GM06990 (cell line): ENCODE measurements at regions not wholly inside any gene's neighbourhood (a gene's known extent, or its start where the extent isn't known, plus 50 kb on each side); places are given as distances from the start of the nearest gene placed in this dataset.

Source experiments
- DNase-seq: peaks from one replicate; pipeline ENCODE4 v3.0.0-alpha.2; 2011; ENCODE audit not compliant: insufficient read length; ENCODE audit errors: extremely low read depth
- H3K27me3 ChIP-seq: replicated peaks from 2 replicates; pipeline ENCODE4 v1.6.0; 2011; ENCODE audit warnings: low read length; ENCODE audit not compliant: control insufficient read depth, insufficient read depth
- H3K36me3 ChIP-seq: 2 replicates; pipeline ENCODE4 v1.5.1; 2011; ENCODE audit warnings: low read length; ENCODE audit not compliant: control insufficient read depth, insufficient read depth
- H3K4me3 ChIP-seq: replicated peaks from 2 replicates; pipeline ENCODE4 v1.5.1; 2011; ENCODE audit warnings: low read depth, mild to moderate bottlenecking, control low read depth, low read length
- CTCF ChIP-seq: IDR thresholded peaks from 2 replicates; pipeline ENCODE4 v1.5.1; 2011; ENCODE audit warnings: low read length, control low read depth, mild to moderate bottlenecking, inconsistent platforms; ENCODE audit not compliant: insufficient read depth, poor library complexity, severe bottlenecking

DNA sequence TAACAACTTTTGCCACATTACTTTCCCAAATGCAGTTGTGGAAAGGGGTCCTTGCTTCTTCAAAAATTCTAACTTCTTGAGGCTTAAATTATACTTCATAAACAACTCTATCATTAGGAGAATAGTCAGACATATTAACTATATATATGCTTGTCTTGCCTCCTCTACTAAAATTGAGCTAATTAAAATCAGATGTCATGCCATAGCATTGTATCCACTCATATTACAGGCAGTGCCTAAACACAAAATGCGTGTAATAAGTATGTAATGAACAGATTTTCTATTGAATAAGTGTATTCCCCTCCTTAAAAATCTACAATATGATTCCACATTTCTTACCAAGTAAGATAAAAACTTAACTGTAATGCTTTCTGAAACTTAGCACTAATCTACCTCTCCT, 204.5 kb downstream of the PLK2 start:
- H3K36me3 ChIP-seq, result no peaks in the 10 kb centered on the region
- no peak for DNase-seq
- no peaks in the 10 kb centered on the region; the same call in 1 of the 2 replicates for H3K27me3 ChIP-seq
- H3K4me3 ChIP-seq, result no peak overlapping the region
- TF ChIP-seq CTCF, result no peak

- Histone ChIP-seq H3K27me3 (no peaks in the 10 kb centered on the region), H3K36me3 (no peaks in the 10 kb centered on the region), H3K4me3 (no peak overlapping the region)
- DNase-seq, result no peak
- TF ChIP-seq CTCF, result no peak
Measured at GRCh38 chr5:58248221-58248620, 211.7 kb downstream of the PLK2 start.

- Histone ChIP-seq H3K27me3 (no peaks in the 10 kb centered on the region), H3K36me3 (no peaks in the 10 kb centered on the region), H3K4me3 (no peak overlapping the region)
- DNase-seq, result no peak
- TF ChIP-seq CTCF, result no peak
Measured at GRCh38 chr5:58246461-58246944, 213.4 kb downstream of the PLK2 start.

DNA sequence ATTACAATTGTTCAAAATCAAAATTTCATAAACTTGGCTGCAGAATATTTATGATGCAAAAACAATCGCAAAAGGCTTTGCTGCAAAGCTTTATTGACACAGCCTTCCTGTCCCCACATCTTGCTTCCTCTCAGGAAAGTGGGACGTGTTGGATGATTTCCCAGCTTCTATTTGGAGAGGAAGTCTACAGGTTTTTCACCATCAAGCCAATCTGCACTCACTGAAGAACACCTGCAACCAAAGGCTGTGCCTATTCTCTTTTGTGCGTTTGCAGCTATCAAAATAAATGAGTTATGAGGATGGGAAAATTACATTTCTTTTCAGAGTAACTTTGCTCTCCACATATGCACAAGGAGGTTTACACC, 214.4 kb downstream of the PLK2 start:
- TF ChIP-seq CTCF, result no peak
- DNase-seq, result no peak
- no peaks in the 10 kb centered on the region for H3K27me3 ChIP-seq

DNA sequence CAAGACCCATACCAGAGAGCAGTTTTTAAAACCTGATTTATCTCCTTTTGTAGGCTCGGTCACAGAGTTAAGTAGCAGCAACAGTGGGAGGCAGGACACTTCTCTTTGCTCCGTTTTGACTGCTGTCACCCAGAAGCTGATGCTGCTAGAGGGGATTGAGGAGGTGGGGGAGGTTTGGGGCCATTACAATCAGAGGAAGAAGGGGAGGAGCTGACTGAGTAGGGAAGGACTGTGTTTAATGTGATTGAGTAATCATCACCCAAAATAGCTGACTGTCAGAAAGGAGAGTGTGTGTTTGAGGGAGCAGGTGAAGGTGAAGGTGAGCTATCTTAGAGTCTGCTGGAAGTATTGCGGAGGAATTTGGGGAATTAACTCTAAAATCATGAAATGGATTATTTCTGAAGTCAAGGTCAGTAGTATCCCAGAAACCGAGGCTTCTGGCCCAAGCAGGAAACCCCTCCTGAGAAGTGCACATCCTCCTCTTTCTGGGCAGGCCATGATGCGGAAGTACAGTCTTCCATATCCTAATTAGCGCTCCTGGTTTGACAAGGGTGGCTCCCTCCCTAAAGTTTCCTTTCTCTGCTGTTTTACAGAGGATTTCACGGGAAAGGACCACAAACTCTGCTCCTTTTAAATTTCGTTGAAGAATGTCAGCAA, 214.9 kb downstream of the PLK2 start:
- no peak for DNase-seq
- H3K4me3 ChIP-seq, result no peak overlapping the region
- TF ChIP-seq CTCF, result no peak
- H3K27me3 ChIP-seq, result no peaks in the 10 kb centered on the region
- H3K36me3 ChIP-seq, result no peaks in the 10 kb centered on the region

More for the DNA sequence above, 214.4 kb downstream of the PLK2 start:
- H3K36me3 ChIP-seq, result no peaks in the 10 kb centered on the region
- no peak overlapping the region for H3K4me3 ChIP-seq

- Histone ChIP-seq H3K4me3 (no peak overlapping the region), H3K36me3 (no peaks in the 10 kb centered on the region), H3K27me3 (no peaks in the 10 kb centered on the region)
- TF ChIP-seq CTCF, result no peak
- no peak for DNase-seq
Measured at GRCh38 chr5:58241389-58241788, 218.5 kb downstream of the PLK2 start.
